NCI-H1436 treated with DMSO at 0.1 percent for 48 hours (cell line): ENCODE measurements at regions not wholly inside any gene's neighbourhood (a gene's known extent, or its start where the extent isn't known, plus 50 kb on each side); places are given as distances from the start of the nearest gene placed in this dataset.

ENCODE experiments used
- DNase-seq: peaks from one replicate; lab custom pipeline; 2025; lab: John Stamatoyannopoulos, UW

- DNase-seq = no peak
These were observed 391.1 kb upstream of the MGMT start for GRCh38 chr10:129075927-129076326.

GRCh38 chr10:129078346-129078745 lies 388.7 kb upstream of the MGMT start:
- no peak for DNase-seq

GRCh38 chr10:129078746-129079145 lies 388.3 kb upstream of the MGMT start:
- DNase-seq = no peak

- no peak for DNase-seq
These were observed 387.3 kb upstream of the MGMT start for GRCh38 chr10:129079705-129080104.

GRCh38 chr10:129085811-129086210 lies 381.2 kb upstream of the MGMT start:
- no peak for DNase-seq

- DNase-seq = no peak
These were observed 377.7 kb upstream of the MGMT start for GRCh38 chr10:129089341-129089740.

- DNase-seq = no peak
These were observed 376.9 kb upstream of the MGMT start for GRCh38 chr10:129090165-129090564.

- no peak for DNase-seq
These were observed 376.2 kb upstream of the MGMT start for GRCh38 chr10:129090618-129091366.

- no peak for DNase-seq
These were observed 373.4 kb upstream of the MGMT start for GRCh38 chr10:129093641-129094040.

GRCh38 chr10:129094233-129094632 lies 372.8 kb upstream of the MGMT start:
- DNase-seq = no peak

- no peak for DNase-seq
These were observed 372.2 kb upstream of the MGMT start for GRCh38 chr10:129094861-129095260.

- DNase-seq = no peak
These were observed 371.4 kb upstream of the MGMT start for GRCh38 chr10:129095680-129096064.

GRCh38 chr10:129096065-129096984 lies 370.7 kb upstream of the MGMT start:
- no peak for DNase-seq

GRCh38 chr10:129097776-129098330 lies 369.2 kb upstream of the MGMT start:
- DNase-seq = no peak

- no peak for DNase-seq
These were observed 368.5 kb upstream of the MGMT start for GRCh38 chr10:129098517-129098916.

GRCh38 chr10:129099486-129099885 lies 367.6 kb upstream of the MGMT start:
- no peak for DNase-seq

GRCh38 chr10:129099992-129100391 lies 367.0 kb upstream of the MGMT start:
- no peak for DNase-seq

GRCh38 chr10:129101232-129101980 lies 365.6 kb upstream of the MGMT start:
- DNase-seq = no peak

GRCh38 chr10:129102906-129103693 lies 363.9 kb upstream of the MGMT start:
- no peak for DNase-seq

- no peak for DNase-seq
These were observed 362.6 kb upstream of the MGMT start for GRCh38 chr10:129104266-129105045.

GRCh38 chr10:129105266-129105665 lies 361.8 kb upstream of the MGMT start:
- DNase-seq = no peak
